ELR (cell line): ENCODE measurements at regions not wholly inside any gene's neighbourhood (a gene's known extent, or its start where the extent isn't known, plus 50 kb on each side); places are given as distances from the start of the nearest gene placed in this dataset.

Source experiments
- DNase-seq: peaks from one replicate; pipeline ENCODE4 v3.0.0-alpha.2; 2015; ENCODE audit warnings: low read depth

GRCh38 chr2:5067816-5068215 is 624.4 kb upstream of the SOX11 start:
- DNase-seq: no peak

GRCh38 chr2:5070257-5070656 is 621.9 kb upstream of the SOX11 start:
- DNase-seq: no peak

- DNase-seq: no peak
Observed at GRCh38 chr2:5074733-5075132, 617.5 kb upstream of the SOX11 start.

GRCh38 chr2:5076599-5076998 is 615.6 kb upstream of the SOX11 start:
- DNase-seq: no peak

- DNase-seq: no peak
Observed at GRCh38 chr2:5077479-5078089, 614.6 kb upstream of the SOX11 start.

GRCh38 chr2:5083402-5083801 is 608.8 kb upstream of the SOX11 start:
- no peak for DNase-seq

GRCh38 chr2:5089409-5089808 is 602.8 kb upstream of the SOX11 start:
- DNase-seq: no peak

- DNase-seq: no peak
Observed at GRCh38 chr2:5093056-5093455, 599.1 kb upstream of the SOX11 start.

GRCh38 chr2:5093518-5093917 is 598.7 kb upstream of the SOX11 start:
- no peak for DNase-seq

GRCh38 chr2:5094192-5094591 is 598.0 kb upstream of the SOX11 start:
- no peak for DNase-seq

GRCh38 chr2:5098286-5098685 is 593.9 kb upstream of the SOX11 start:
- DNase-seq: no peak

GRCh38 chr2:5102823-5103222 is 589.4 kb upstream of the SOX11 start:
- DNase-seq: no peak

- no peak for DNase-seq
Observed at GRCh38 chr2:5111581-5111980, 580.6 kb upstream of the SOX11 start.

- no peak for DNase-seq
Observed at GRCh38 chr2:5119046-5119445, 573.1 kb upstream of the SOX11 start.

- DNase-seq: no peak
Observed at GRCh38 chr2:5121121-5121520, 571.1 kb upstream of the SOX11 start.

- no peak for DNase-seq
Observed at GRCh38 chr2:5121642-5122041, 570.5 kb upstream of the SOX11 start.

- DNase-seq: no peak
Observed at GRCh38 chr2:5123582-5124196, 568.5 kb upstream of the SOX11 start.

- no peak for DNase-seq
Observed at GRCh38 chr2:5125017-5125730, 567.0 kb upstream of the SOX11 start.

- no peak for DNase-seq
Observed at GRCh38 chr2:5132281-5132680, 559.9 kb upstream of the SOX11 start.

GRCh38 chr2:5140347-5140746 is 551.8 kb upstream of the SOX11 start:
- no peak for DNase-seq

GRCh38 chr2:5144159-5144558 is 548.0 kb upstream of the SOX11 start:
- no peak for DNase-seq

GRCh38 chr2:5145053-5145452 is 547.1 kb upstream of the SOX11 start:
- no peak for DNase-seq

GRCh38 chr2:5145801-5146200 is 546.4 kb upstream of the SOX11 start:
- DNase-seq: no peak
